ENCODE measurements at regions not wholly inside any gene's neighbourhood (a gene's known extent, or its start where the extent isn't known, plus 50 kb on each side); places are given as distances from the start of the nearest gene placed in this dataset.

DNA sequence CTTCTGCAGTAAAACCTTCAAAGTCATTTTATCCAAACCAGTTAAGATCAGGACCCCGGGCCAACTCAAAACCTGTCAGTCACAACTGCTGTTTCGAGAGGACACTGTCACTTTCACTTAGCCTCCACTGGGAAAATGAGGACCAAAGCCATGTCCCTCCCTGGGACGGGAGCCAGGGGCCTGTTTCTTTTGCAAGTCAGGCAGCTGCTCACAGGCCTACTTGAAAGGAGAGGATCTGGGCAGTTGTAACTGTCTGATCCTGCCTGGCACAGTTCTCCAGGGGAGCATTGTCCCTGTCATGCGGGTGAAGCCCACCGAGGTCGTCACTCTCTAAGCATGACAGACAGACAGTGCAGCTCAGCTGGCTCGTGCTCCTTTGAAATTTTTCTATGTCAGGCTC is 276.2 kb downstream of the NPIPA8 start:
- DNase-seq (ENCODE audit: low read depth in 4 of 4, low spot score in 3 of 4) = no peak

DNA sequence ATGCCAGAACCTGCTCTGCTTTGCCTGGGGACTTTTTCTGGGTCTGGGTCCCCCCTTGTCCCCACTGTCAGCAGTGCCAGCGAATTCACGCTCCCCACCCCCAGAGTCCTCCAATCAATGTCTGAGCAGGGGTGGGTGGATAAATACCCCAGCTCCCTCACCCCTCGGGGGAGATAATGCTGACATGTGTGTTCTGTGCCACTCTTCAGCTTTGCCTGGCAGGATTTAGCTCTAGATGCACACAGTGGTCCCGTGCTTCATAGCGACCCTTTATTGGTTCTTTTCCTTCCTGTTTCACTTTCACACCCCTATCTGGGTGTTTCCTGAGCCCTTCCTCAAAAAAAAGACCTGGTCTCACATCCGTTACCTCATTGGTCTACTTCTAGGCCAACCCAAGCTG is 277.0 kb downstream of the NPIPA8 start:
- no peak for DNase-seq (ENCODE audit: low read depth in 4 of 4, low spot score in 3 of 4)

DNA sequence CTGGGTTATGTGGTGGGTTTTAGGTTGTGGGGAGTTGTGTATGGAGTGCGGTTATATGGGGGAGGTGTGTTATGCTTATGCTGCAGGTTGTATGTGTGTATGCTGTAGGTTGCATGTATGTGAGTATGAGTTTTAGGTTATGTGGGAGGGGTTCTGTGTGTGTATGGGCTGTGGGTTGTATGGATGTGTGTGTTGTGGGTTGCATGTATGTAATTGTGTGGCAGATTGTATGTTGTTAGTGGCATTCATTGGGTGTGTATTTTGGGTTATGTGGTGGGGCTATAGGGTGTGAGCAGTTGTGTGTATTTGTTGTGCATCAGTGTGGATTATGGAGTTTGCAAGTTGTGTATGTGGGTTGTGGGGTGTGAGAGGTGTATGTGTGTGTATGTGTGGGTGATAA is 277.4 kb downstream of the NPIPA8 start:
- DNase-seq (ENCODE audit: low read depth in 4 of 4, low spot score in 3 of 4) = no peak

DNA sequence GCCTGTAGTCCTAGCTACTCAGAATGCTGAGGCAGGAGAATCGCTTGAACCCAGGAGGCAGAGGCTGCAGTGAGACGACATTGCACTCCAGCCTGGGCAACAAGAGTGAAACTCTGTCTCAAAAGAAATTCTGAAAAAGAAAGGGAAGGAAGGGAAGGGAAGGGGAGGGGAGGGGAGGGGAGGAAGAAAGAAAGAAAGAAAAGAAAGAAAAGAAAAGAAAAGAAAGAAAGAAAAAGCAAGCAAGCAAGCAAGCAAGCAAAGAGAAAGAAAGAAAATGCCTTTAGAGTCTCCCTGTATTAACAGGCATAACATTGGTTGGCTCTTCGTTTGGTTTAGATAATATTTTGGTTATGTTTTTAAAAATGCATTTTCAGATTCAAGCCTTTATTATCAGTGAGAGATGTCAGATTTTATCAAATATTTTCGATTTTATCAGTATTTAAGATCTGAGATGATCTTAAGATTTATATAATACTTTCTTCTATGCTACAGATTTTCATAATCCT is 281.1 kb downstream of the NPIPA8 start:
- no peak for DNase-seq (ENCODE audit: low read depth in 4 of 4, low spot score in 3 of 4)

DNA sequence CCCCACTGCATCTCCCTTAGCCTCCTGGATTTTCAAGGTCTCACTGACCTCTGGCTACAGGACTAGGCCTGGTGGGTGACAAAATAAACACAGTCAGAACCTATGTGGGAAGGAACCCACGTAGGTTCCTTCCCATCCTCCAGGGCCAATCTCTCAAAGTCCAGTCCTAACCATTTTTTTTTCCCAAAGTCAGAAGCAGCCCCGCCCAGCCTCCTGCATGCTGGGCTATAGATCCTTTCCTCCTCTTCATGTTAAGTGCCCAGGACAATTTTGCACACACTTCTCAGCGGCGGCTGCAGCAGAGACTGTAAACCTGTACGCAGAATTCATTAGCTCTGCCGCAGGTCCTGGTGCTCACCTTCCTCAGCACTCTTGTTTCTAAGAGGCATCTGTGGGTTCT is 285.8 kb downstream of the NPIPA8 start:
- DNase-seq (ENCODE audit: low read depth in 4 of 4, low spot score in 3 of 4) = no peak

DNA sequence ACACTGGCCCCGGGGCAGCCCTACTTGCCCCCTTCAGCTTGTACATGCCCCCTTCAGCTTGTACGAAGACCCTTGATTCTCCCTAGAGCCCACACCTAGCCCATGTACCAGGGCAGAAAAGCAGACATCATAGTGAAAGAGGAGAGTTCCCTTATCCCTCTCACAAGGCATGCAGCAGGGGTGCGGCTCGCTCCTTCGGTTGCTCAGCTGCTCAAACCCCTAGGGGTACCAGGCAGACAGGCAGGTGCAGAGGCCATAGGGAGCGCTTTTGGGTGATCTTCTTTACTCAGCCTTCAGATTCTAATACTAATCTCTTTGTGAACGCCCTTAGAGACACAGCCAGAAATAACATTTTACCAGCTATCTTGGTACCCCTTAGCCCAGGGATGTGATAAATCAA is 286.3 kb downstream of the NPIPA8 start:
- no peak for DNase-seq (ENCODE audit: low read depth in 4 of 4, low spot score in 3 of 4)

DNA sequence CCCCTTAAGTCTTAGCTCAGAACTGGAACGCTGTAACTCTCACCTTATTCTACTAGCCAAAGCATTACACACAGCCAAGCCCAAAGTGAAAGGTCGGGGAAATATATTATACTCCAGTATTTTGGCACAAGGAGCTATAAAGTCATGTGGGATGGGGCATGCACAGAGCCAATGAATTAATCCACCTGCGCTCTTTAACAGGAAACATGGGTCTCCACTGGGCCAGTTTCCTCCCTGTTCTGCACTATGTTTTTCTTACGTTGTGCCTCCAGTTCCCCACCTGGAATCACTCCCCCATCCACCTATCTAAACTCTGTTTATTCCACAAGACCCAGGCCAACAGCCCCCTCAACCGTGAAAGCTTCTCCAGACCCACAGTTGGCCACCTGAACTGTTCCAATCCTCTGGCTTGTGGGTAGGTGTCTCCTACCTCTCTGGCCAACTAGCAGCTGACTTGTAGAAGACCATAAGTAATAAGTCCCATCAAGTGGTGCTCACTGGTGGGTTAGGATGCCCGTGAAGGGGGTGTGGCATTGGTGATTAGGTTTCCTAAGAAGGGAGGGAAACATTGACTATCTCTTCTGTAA is 286.9 kb downstream of the NPIPA8 start:
- DNase-seq (ENCODE audit: low read depth in 4 of 4, low spot score in 3 of 4) = no peak

DNA sequence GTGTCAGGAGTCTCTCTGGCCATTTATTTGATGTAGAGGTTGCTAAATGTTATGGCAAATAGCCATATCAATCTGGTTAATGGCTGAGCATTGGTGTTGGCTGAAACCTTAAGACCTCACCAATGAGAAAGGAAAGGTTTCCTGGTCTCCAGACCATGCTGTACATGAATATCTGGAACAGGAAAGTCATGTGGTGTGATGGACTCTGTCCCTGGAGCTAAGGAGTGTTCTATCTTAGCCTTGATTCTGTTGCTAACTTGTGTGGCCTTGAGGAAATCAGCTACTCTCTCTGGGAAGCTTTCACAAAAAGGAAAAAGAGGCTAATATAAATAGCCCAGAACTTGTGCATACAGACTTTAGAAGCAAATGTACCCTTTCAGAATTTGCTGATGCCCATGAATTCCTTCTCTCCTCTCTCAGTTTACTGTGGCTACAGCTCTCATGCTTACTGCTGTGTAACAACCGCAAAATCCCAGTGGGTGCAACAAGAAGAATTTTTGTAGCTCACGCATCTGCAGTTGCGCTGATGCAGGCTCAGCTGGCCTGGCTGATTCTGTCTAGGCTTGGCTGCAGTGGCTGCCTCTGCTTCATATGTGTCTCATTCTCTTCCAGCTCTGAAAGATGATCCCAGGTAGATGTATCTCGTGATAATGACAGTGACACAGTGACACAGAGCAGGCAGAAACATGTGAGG is 287.5 kb downstream of the NPIPA8 start:
- no peak for DNase-seq (ENCODE audit: low read depth in 4 of 4, low spot score in 3 of 4)

DNA sequence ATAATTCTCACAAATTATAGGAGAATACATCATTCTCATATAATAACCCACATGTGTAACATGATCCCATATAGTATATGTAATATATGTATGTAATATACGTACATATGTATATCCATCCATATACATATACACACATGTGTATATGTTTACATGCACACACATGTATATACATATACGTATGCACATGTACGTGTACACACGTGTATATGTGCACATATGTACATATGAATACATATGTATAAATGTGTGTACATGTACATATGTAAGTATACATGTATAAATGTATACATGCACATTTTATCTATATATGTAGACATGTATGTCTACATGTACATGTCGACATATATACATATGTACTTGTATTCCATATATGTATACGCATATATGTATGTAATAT is 288.8 kb downstream of the NPIPA8 start:
- DNase-seq (ENCODE audit: low read depth in 4 of 4, low spot score in 3 of 4) = no peak

DNA sequence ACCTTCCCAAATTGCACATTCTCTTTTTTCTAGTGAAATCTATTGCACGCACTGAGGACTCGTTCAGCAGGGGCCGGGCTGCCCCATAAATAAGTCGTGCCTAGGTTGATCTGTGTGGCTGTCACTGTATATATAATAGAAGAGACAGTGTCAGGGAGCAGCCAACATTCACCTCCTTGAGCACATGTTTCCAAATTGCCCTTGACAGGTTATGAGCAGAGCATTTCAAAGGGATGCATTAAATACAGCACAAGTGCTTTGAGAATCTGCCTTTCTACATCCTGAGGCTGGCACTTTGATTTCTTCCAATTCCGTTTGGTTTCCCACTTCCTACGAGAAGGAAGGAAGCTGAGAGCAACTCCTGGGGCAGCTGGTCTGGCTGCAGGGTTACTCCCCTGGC is 291.2 kb downstream of the NPIPA8 start:
- no peak for DNase-seq (ENCODE audit: low read depth in 4 of 4, low spot score in 3 of 4)

DNA sequence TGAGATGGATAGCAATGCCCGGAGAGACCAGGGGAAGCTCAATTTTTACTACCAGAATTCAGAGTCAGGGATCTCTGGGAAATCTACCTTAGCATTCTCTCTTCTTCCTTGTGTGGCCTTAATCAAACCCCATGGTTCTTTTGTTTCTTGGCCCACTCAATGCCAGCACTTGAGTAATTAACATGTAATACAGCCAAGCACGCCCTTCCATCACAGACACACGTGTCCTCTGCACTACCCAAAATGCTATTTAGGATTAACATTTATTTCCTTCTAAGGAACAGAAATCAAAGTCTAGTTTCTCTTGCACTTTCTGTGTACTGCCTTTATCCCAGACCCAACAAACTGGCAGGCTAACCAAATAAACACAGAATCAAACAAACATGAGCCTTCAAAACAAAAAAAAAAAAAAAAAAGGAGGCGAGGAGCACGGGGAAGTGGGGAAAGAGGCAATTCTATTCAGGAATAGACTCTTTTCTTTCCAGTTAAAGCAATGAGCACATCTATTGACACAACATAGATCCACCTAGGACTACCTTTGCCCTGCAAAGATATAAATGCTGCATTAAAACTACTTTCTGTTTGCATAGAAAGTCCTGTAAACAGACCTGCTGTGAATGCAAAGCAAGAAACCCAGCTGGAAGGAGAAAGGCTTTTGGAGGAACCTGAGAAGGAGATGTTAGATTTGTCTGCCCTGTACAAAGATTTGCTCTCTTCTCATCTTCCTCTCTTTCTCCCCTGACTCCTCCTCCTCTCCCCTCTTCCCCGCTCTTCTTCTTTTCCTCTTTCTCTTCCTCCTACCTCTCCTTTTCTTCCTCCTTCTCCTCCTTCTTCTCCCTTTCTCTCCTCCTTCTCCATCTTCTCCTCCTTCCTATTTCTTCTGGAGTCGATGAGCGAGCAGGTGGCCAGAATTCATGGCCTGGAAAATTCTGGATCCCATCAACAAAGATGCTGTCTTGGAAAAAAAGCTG is 294.4 kb downstream of the NPIPA8 start:
- no peak for DNase-seq (ENCODE audit: low read depth in 4 of 4, low spot score in 3 of 4)

DNA sequence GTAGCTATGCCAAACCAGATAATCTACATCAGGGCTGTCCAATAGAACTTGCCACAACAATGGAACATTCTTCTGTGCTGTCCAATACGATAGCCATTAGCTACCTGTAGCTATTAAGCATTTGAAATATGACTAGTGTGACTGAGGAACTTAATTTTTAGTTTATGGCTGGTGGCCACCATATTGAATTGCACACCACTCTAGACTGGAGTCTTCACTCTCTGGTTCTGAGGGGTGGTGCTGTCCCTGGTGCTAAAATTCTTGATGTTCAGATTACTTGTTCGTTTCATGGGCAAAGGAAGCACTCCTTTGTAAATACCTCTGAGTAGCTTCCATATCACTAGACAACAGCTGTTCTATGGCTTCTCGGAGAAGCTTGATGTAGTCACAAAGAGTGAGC is 296.6 kb downstream of the NPIPA8 start:
- DNase-seq (ENCODE audit: low read depth in 4 of 4, low spot score in 3 of 4) = no peak

DNA sequence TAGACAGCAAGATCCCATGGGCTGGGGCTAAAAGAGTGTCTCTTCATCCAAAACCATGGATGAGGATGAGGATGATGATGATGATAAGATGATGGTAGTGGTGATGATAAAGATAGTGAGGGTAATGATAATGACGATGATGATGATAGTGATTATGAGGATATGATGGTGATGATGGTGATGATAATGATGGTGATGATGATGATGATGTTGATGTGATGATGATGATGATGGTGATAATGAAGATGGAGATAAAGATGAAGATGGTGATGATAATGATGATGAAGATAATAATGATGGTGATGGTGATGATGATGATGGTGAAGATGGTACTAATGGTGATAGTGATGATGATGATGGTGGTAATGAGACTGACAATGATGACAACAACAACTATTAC is 299.5 kb downstream of the NPIPA8 start:
- DNase-seq (ENCODE audit: low read depth in 4 of 4, low spot score in 3 of 4) = no peak

DNA sequence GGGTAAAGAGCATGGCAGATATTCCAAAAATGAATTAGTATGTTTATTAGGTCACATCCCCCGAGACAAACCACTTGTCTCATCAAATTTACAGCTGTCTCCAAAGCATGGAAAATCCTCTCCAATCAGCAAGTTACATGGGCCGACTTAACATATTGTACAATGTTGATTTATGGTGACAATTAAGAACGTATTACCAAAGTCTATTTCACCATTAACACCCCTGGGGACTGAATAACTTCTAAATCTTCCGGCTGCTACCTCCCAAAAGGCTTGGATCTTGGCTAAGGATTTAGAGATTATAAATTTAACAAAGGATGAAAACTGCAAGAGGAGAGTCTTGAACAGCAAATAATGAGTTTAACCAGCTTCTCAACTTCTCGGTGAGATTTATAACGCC is 311.9 kb downstream of the NPIPA8 start:
- DNase-seq (ENCODE audit: low read depth in 4 of 4, low spot score in 3 of 4) = peak in 3 of 4 donors; percentile 30 to 60 (median 43)

DNA sequence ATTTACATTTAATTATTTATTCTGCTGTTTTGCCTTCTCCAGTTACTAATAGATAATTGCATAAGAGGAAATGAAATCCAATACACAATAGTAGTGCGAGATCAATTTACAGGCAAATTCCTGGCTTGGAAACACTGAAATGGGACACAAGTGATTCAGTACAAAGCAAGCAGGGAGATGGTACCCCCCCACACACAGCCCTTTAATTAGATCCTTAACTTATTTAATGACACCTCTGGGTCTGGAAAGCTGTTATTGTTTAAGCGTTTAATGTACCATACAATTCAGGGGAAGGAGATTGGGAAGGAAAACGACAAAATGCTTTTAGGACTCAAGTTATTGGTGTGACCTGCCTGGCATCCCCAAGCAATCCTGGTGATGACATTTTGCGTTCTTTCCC is 318.2 kb downstream of the NPIPA8 start:
- DNase-seq (ENCODE audit: low read depth in 4 of 4, low spot score in 3 of 4) = peak in 1 of 4 donors; percentile 35

DNA sequence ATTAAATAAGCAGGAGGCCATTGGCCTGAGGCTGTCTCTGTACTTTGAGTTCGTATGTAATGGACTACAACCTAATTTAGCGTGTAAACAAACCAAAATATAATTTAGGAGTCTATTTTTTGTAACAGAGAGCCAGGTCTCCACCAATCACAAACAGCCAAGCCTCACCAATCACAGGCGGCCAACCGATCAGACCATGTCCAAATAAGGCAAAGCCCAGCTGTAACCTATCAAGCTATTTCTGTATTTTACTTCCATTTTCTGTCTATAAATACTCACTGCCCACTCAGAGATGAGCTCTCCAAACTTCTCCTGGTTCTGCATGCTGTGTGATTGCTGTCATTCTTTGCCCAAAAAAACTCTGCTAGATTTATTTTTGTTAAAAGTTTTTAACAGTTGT is 322.7 kb downstream of the NPIPA8 start:
- DNase-seq (ENCODE audit: low read depth in 4 of 4, low spot score in 3 of 4) = no peak

DNA sequence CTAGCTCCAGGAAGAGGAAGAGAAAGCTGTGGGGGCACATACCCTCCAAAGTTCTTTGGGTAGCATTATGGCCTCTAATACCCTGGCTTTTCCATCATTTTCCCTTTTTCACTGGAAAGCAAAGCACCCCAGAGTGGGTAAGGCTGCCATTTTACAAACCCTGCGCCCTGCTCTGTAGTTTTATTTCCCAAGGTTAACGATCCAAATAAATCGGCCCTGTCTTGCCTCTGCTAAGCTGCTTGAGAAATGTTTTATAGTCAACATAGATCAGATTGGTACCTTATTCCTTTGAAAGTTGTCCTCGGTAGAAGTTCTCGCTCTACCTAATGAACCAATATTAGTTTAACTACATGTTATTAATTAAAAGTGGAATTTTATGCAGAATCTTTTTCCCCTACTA is 328.2 kb downstream of the NPIPA8 start:
- no peak for DNase-seq (ENCODE audit: low read depth in 4 of 4, low spot score in 3 of 4)

DNA sequence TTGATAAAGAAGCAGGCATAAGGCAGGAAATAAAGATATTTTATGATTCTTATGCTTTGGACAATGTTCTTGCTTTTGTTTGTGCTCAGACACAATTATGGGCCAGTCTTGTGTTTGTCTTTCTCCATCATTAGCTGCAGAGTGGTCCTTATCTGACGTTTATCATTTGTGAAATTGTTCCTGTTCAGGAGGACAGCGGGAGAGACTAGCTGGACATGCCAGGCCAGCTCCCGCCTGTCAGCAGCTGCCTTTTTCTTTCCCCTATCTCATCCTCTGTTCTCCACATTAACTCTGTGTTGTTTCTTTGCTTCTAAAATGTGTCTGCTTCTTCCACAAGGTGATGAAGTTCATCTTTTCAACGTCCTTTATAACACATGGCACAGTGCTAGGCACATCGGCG is 333.5 kb downstream of the NPIPA8 start:
- no peak for DNase-seq (ENCODE audit: low read depth in 4 of 4, low spot score in 3 of 4)

DNA sequence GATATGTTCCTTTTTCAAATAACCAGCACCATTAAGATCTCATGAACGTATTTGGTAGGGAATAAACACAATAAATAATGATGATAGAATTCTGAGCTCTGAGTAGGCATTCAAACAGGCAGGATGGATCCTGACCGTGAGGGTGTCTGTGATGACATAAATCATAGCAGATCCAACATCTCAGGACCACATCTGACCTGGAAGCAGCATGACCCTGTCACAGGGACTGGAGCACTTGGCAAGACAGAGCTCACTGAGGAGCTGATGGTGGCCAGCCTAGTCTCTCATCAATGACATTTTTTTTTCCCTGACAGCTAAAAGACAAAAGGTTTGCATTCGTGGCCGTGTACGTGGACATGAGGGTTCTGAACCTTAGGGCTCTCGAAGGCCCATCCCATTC is 337.5 kb downstream of the NPIPA8 start:
- no peak for DNase-seq (ENCODE audit: low read depth in 4 of 4, low spot score in 3 of 4)

DNA sequence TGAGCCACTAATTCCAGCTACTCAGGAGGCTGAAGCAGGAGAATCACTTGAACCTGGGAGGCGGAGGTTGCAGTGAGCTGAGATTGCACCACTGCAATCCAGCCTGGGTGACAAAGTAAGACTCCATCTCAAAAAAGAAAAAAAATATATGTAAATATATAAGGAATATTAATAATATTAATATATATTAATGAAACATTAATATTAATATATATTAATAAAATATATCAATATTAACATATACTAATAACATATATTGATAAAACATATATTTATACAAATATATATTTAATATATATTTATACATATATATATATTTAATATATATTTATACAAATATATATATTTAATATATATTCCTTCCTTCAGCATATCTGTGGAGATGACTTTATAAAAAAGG is 338.0 kb downstream of the NPIPA8 start:
- no peak for DNase-seq (ENCODE audit: low read depth in 4 of 4, low spot score in 3 of 4)

DNA sequence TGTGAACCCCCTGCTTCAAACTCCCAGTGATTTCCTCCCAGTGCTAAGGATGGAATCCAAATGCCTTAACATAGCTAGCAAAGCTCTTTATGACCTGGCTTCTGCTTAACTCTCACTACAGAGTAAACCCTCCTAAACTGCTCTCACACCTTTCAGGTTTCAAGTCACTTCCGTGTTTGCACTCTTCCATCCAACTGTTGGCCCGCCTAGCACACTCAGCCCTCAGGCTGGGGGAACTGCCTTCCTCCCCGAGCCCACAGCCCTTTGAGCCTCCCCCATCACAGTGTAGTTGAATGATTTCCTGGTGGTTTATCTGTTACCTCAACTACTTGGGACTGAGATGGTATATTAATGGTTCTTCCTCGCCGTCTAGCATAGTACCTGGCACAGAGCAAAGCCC is 342.5 kb downstream of the NPIPA8 start:
- no peak for DNase-seq (ENCODE audit: low read depth in 4 of 4, low spot score in 3 of 4)

All from right renal pelvis (tissue), 4 donors.